SK-N-SH treated with all-trans-retinoic acid at 6 μM for 48 hours (cell line): ENCODE measurements at regions not wholly inside any gene's neighbourhood (a gene's known extent, or its start where the extent isn't known, plus 50 kb on each side); places are given as distances from the start of the nearest gene placed in this dataset.

ENCODE experiments used
- ATAC-seq: fragments of 200-7000 bp; cut with Tn5 transposase; 3 replicates; pipeline ENCODE4 v1.9.1; 2020; ENCODE audit warnings: mild to moderate bottlenecking, moderate library complexity
- ARNTL ChIP-seq: fragments of 450-650 bp; formaldehyde crosslinking; IDR thresholded peaks from 2 replicates; pipeline ENCODE4 v1.5.0; 2020; ENCODE audit warnings: low read depth, mild to moderate bottlenecking, moderate library complexity, borderline replicate concordance
- BACH2 ChIP-seq: fragments of 250-450 bp; sonication (Bioruptor Pico); IDR thresholded peaks from 2 replicates; pipeline ENCODE4 v1.9.0; 2021; ENCODE audit warnings: mild to moderate bottlenecking, borderline replicate concordance
- CREB5 ChIP-seq: fragments of 250-450 bp; sonication (Bioruptor Pico); IDR thresholded peaks from 2 replicates; pipeline ENCODE4 v1.5.1; 2020; ENCODE audit warnings: low read depth, mild to moderate bottlenecking, moderate library complexity
- CSDC2 ChIP-seq: fragments of 250-450 bp; sonication (Bioruptor Pico); IDR thresholded peaks from 2 replicates; pipeline ENCODE4 v1.5.0; 2020; ENCODE audit warnings: mild to moderate bottlenecking, moderate library complexity
- ESRRG ChIP-seq: fragments of 250-450 bp; sonication (Bioruptor Pico); IDR thresholded peaks from 2 replicates; pipeline ENCODE4 v1.6.1; 2021; ENCODE audit warnings: mild to moderate bottlenecking
- GLIS3 ChIP-seq: fragments of 250-450 bp; sonication (Bioruptor Pico); IDR thresholded peaks from 2 replicates; pipeline ENCODE4 v1.5.0; 2020; ENCODE audit warnings: mild to moderate bottlenecking, moderate library complexity
- ISL1 ChIP-seq: fragments of 250-450 bp; sonication (Bioruptor Pico); IDR thresholded peaks from 2 replicates; pipeline ENCODE4 v2.1.2; 2022; ENCODE audit warnings: mild to moderate bottlenecking, moderate library complexity
- OSR1 ChIP-seq: fragments of 250-450 bp; sonication (Bioruptor Pico); IDR thresholded peaks from 2 replicates; pipeline ENCODE4 v1.8.0; 2022; ENCODE audit warnings: moderate library complexity, mild to moderate bottlenecking, inconsistent platforms
- PATZ1 ChIP-seq: fragments of 250-450 bp; sonication (Bioruptor Pico); IDR thresholded peaks from 2 replicates; pipeline ENCODE4 v1.8.0; 2020; ENCODE audit warnings: mild to moderate bottlenecking, moderate library complexity, borderline replicate concordance
- POU6F1 ChIP-seq: fragments of 250-450 bp; sonication (Bioruptor Pico); IDR thresholded peaks from 2 replicates; pipeline ENCODE4 v1.8.0; 2021; ENCODE audit warnings: low read depth, mild to moderate bottlenecking, moderate library complexity, borderline replicate concordance
- SNAI2 ChIP-seq: fragments of 250-450 bp; sonication (Bioruptor Pico); IDR thresholded peaks from 2 replicates; pipeline ENCODE4 v1.5.0; 2020; ENCODE audit warnings: mild to moderate bottlenecking, moderate library complexity
- TOX ChIP-seq: fragments of 250-450 bp; sonication (Bioruptor Pico); IDR thresholded peaks from 2 replicates; pipeline ENCODE4 v1.8.0; 2021; ENCODE audit warnings: mild to moderate bottlenecking, moderate library complexity, borderline replicate concordance
- TSHZ2 ChIP-seq: fragments of 250-450 bp; sonication (Bioruptor Pico); IDR thresholded peaks from 2 replicates; pipeline ENCODE4 v1.5.0; 2020; ENCODE audit warnings: mild to moderate bottlenecking, moderate library complexity
- ZC3H10 ChIP-seq: fragments of 250-450 bp; sonication (Bioruptor Pico); IDR thresholded peaks from 2 replicates; pipeline ENCODE4 v1.5.1; 2021; ENCODE audit warnings: mild to moderate bottlenecking, moderate library complexity
- ZFP3 ChIP-seq: fragments of 250-450 bp; sonication (Bioruptor Pico); IDR thresholded peaks from 2 replicates; pipeline ENCODE4 v1.5.0; 2020; ENCODE audit warnings: mild to moderate bottlenecking, moderate library complexity
- ZFP30 ChIP-seq: fragments of 450-650 bp; formaldehyde crosslinking; IDR thresholded peaks from 2 replicates; pipeline ENCODE4 v1.5.0; 2022; ENCODE audit warnings: mild to moderate bottlenecking, moderate library complexity
- ZNF565 ChIP-seq: fragments of 450-650 bp; formaldehyde crosslinking; conservative IDR thresholded peaks from 2 replicates; pipeline ENCODE4 v1.5.0; 2020; ENCODE audit warnings: low read depth, mild to moderate bottlenecking, moderate library complexity
- ZNF70 ChIP-seq: fragments of 450-650 bp; formaldehyde crosslinking; IDR thresholded peaks from 2 replicates; pipeline ENCODE4 v1.5.0; 2020; ENCODE audit warnings: mild to moderate bottlenecking, moderate library complexity
- ZNF8 ChIP-seq: fragments of 450-650 bp; formaldehyde crosslinking; IDR thresholded peaks from 2 replicates; pipeline ENCODE4 v1.5.0; 2020; ENCODE audit warnings: mild to moderate bottlenecking, moderate library complexity

GRCh38 chr2:43161650-43162510, 64.5 kb downstream of the ZFP36L2 start (continued):
- TF ChIP-seq POU6F1: no peak

GRCh38 chr2:43160778-43161177, 65.6 kb downstream of the ZFP36L2 start:
- TF ChIP-seq ZNF70 (CRISPR knock-in tag) (no peak), ZFP3 (CRISPR knock-in tag) (no peak), SNAI2 (CRISPR knock-in tag) (no peak), ARNTL (CRISPR knock-in tag) (no peak), CSDC2 (CRISPR knock-in tag) (no peak), OSR1 (CRISPR knock-in tag) (no peak), BACH2 (no peak), ZFP30 (CRISPR knock-in tag) (no peak), ESRRG (CRISPR knock-in tag) (no peak), GLIS3 (CRISPR knock-in tag) (no peak), CREB5 (no peak), TOX (no peak), POU6F1 (no peak), ZNF565 (CRISPR knock-in tag) (no peak), ZC3H10 (CRISPR knock-in tag) (no peak), ISL1 (no peak), ZNF8 (CRISPR knock-in tag) (no peak), TSHZ2 (no peak), PATZ1 (no peak)
- no peak for ATAC-seq

GRCh38 chr2:43159797-43160196, 66.6 kb downstream of the ZFP36L2 start:
- ATAC-seq: no peak; the same call in 2 of the 3 replicates
- TF ChIP-seq CREB5: no peak
- no peak for TF ChIP-seq ZNF8 (CRISPR knock-in tag)
